PC-3 (cell line): ENCODE measurements at regions not wholly inside any gene's neighbourhood (a gene's known extent, or its start where the extent isn't known, plus 50 kb on each side); places are given as distances from the start of the nearest gene placed in this dataset.

Source experiments
- EZH2 ChIP-seq: fragments of 300-600 bp; sonication (generic); IDR thresholded peaks from one replicate; pipeline ENCODE4 v1.6.1; 2017; ENCODE audit warnings: antibody characterized with exemption, mild to moderate bottlenecking, low read length; ENCODE audit not compliant: unreplicated experiment
- EZH2phosphoT487 ChIP-seq: fragments of 300-600 bp; sonication (generic); IDR thresholded peaks from 2 replicates; pipeline ENCODE4 v1.6.1; 2018; ENCODE audit warnings: mild to moderate bottlenecking, antibody characterized with exemption, low read length, borderline replicate concordance
- TF ChIP-seq, protein P1 (sequence below): fragments of 300-600 bp; sonication (generic); conservative IDR thresholded peaks from 2 replicates; pipeline ENCODE4 v1.5.1; 2017; ENCODE audit warnings: antibody characterized with exemption, low read depth, mild to moderate bottlenecking, low read length

GRCh38 chr3:18713577-18713951 lies 288.4 kb upstream of the SATB1 start:
- TF ChIP-seq, protein P1, sequence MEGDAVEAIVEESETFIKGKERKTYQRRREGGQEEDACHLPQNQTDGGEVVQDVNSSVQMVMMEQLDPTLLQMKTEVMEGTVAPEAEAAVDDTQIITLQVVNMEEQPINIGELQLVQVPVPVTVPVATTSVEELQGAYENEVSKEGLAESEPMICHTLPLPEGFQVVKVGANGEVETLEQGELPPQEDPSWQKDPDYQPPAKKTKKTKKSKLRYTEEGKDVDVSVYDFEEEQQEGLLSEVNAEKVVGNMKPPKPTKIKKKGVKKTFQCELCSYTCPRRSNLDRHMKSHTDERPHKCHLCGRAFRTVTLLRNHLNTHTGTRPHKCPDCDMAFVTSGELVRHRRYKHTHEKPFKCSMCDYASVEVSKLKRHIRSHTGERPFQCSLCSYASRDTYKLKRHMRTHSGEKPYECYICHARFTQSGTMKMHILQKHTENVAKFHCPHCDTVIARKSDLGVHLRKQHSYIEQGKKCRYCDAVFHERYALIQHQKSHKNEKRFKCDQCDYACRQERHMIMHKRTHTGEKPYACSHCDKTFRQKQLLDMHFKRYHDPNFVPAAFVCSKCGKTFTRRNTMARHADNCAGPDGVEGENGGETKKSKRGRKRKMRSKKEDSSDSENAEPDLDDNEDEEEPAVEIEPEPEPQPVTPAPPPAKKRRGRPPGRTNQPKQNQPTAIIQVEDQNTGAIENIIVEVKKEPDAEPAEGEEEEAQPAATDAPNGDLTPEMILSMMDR, result no peak
- no peak for TF ChIP-seq EZH2
- TF ChIP-seq EZH2phosphoT487, result no peak
